ENCODE measurements at regions not wholly inside any gene's neighbourhood (a gene's known extent, or its start where the extent isn't known, plus 50 kb on each side); places are given as distances from the start of the nearest gene placed in this dataset.

DNA sequence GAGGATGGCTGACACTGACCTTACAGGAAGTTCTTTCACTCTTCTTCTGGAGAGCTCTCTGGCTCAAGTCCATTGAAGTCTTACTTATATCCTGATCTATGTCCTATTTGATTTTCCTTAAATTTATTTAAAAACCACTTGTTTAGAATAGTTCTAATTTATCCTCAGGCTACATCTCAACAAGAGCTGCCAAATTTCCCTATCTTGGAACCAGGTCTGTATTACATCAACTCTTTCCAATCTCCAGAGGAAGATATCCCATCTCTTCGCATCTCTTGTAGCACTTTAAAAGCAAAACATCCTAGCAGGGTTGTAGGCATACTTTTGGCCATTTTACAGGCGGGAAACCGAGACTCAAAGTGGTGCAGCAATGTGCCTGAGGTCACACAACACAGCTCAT, 290.5 kb upstream of the TEX13C start:
- ChIA-PET CTCF (no interaction called here), POLR2A (ENCODE audit: unreplicated experiment) (no interaction called here)

More for the DNA sequence above, 290.5 kb upstream of the TEX13C start:
- Histone ChIP-seq H3K4me2 (no peak overlapping the region), H3K9me3 (ENCODE audit: insufficient read depth, low read depth) (no peaks in the 10 kb centered on the region), H3K27me3 (ENCODE audit: insufficient read depth, low read depth) (no peaks in the 10 kb centered on the region), H3F3A (ENCODE audit: insufficient read depth, low read depth) (no peaks in the 10 kb centered on the region), H4K20me1 (ENCODE audit: insufficient read depth) (no peaks in the 10 kb centered on the region), H3K27ac (no peak overlapping the region), H3K4me1 (replicated peaks; ENCODE audit: insufficient read depth) (no peaks in the 10 kb centered on the region), H3K4me3 (no peak overlapping the region), H3K36me3 (ENCODE audit: low read depth) (no peaks in the 10 kb centered on the region), H3K9me2 (ENCODE audit: insufficient read depth) (no peaks in the 10 kb centered on the region; the same call in 1 of the 2 replicates), H3K79me2 (ENCODE audit: low read depth) (no peaks in the 10 kb centered on the region), H2AFZ (no peak overlapping the region)
- intact Hi-C loops (cut with micrococcal nuclease; ENCODE audit: unreplicated experiment): no loop called here
- no TSS peak for BruUV-seq (replicated peaks)
- no peak for DNase-seq
- TF ChIP-seq EZH2 (IDR thresholded peaks at IDR 0.05; ENCODE audit: low read depth): no peak
- TF ChIP-seq, protein P1, sequence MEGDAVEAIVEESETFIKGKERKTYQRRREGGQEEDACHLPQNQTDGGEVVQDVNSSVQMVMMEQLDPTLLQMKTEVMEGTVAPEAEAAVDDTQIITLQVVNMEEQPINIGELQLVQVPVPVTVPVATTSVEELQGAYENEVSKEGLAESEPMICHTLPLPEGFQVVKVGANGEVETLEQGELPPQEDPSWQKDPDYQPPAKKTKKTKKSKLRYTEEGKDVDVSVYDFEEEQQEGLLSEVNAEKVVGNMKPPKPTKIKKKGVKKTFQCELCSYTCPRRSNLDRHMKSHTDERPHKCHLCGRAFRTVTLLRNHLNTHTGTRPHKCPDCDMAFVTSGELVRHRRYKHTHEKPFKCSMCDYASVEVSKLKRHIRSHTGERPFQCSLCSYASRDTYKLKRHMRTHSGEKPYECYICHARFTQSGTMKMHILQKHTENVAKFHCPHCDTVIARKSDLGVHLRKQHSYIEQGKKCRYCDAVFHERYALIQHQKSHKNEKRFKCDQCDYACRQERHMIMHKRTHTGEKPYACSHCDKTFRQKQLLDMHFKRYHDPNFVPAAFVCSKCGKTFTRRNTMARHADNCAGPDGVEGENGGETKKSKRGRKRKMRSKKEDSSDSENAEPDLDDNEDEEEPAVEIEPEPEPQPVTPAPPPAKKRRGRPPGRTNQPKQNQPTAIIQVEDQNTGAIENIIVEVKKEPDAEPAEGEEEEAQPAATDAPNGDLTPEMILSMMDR (conservative IDR thresholded peaks at IDR 0.05): no peak

Data from PC-9 (cell line).